ENCODE measurements at regions not wholly inside any gene's neighbourhood (a gene's known extent, or its start where the extent isn't known, plus 50 kb on each side); places are given as distances from the start of the nearest gene placed in this dataset.

GRCh38 chr6:6893701-6894100 is 214.1 kb upstream of the RREB1 start:
- Histone ChIP-seq H3K4me3 (ENCODE audit: low read depth, low read length) (no peak overlapping the region), H3K4me1 (ENCODE audit: control insufficient read depth, insufficient read depth, low read length) (no peaks in the 10 kb centered on the region), H3K9me3 (ENCODE audit: control insufficient read depth, insufficient read depth, low read depth, low read length) (no peaks in the 10 kb centered on the region), H3K27ac (ENCODE audit: extremely low read depth, low read depth, low read length) (no peak overlapping the region), H3K36me3 (ENCODE audit: control insufficient read depth in 2 of 2, insufficient read depth in 1 of 2, low read length in 2 of 2) (no peaks in the 10 kb centered on the region)
- no peak for TF ChIP-seq ZNF707 (tag by site-specific recombination; IDR thresholded peaks at IDR 0.05)
- no peak for TF ChIP-seq ZBTB48 (tag by site-specific recombination; IDR thresholded peaks at IDR 0.05)
- no peak for TF ChIP-seq ZNF530 (tag by site-specific recombination; IDR thresholded peaks at IDR 0.05; ENCODE audit: low read depth)
- no peak for TF ChIP-seq ZNF354C (tag by site-specific recombination; IDR thresholded peaks at IDR 0.05; ENCODE audit: borderline replicate concordance, low read depth)
- TF ChIP-seq RBAK (tag by site-specific recombination; IDR thresholded peaks at IDR 0.05) = no peak
- TF ChIP-seq ZNF660 (tag by site-specific recombination; IDR thresholded peaks at IDR 0.05) = no peak
- TF ChIP-seq ZNF677 (tag by site-specific recombination; IDR thresholded peaks at IDR 0.05) = no peak
- no peak for TF ChIP-seq KLF16 (tag by site-specific recombination; IDR thresholded peaks at IDR 0.05)
- TF ChIP-seq MYNN (tag by site-specific recombination; IDR thresholded peaks at IDR 0.05; ENCODE audit: borderline replicate concordance) = no peak
- TF ChIP-seq YY2 (tag by site-specific recombination; IDR thresholded peaks at IDR 0.05) = no peak
- no peak for TF ChIP-seq ZNF341 (tag by site-specific recombination; IDR thresholded peaks at IDR 0.05; ENCODE audit: low read depth)
- no peak for TF ChIP-seq ZNF146 (tag by site-specific recombination; IDR thresholded peaks at IDR 0.05)
- TF ChIP-seq REPIN1 (tag by site-specific recombination; IDR thresholded peaks at IDR 0.05; ENCODE audit: low read depth) = no peak
- no peak for TF ChIP-seq PRDM2 (tag by site-specific recombination; IDR thresholded peaks at IDR 0.05; ENCODE audit: borderline replicate concordance)
- TF ChIP-seq ZNF426 (tag by site-specific recombination; IDR thresholded peaks at IDR 0.05) = no peak
- TF ChIP-seq ZNF548 (tag by site-specific recombination; IDR thresholded peaks at IDR 0.05) = no peak
- ChIA-PET CTCF (interaction anchor here (1.3 kb wide), 1 partner anchor 9 kb away, joined by 3 read pairs; no protein-coding TSS in a partner anchor), POLR2A (interaction anchor here (0.5 kb wide), 1 partner anchor 112 kb away, joined by 3 read pairs; no protein-coding TSS in a partner anchor)

DNA sequence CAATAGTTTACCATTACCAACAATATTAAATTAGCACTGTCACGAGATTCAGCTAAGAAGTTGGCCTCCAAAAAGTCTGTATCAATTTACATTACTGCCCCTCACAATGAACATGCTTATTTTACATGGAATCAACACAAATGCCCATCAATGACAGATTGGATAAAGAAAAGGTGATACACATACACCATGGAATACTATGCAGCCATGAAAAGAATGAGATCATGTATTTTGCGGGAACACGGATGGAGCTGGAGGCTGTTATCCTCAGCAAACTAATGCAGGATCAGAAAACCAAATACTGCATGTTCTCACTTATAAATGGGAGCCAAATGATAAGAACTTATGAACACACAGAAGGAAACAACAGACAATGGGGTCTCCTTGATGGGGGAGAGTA is 211.8 kb upstream of the RREB1 start:
- CTCF ChIA-PET = no interaction called here
- TF ChIP-seq, protein P1, sequence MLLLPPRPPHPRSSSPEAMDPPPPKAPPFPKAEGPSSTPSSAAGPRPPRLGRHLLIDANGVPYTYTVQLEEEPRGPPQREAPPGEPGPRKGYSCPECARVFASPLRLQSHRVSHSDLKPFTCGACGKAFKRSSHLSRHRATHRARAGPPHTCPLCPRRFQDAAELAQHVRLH (tag by site-specific recombination; IDR thresholded peaks at IDR 0.05) = 0 out of 2 replicates have a peak, but pooled peaks have one; percentile 9
- TF ChIP-seq ZNF146 (tag by site-specific recombination; IDR thresholded peaks at IDR 0.05) = peak; percentile 74
- no peak for TF ChIP-seq ZNF624 (tag by site-specific recombination; IDR thresholded peaks at IDR 0.05)
- no peak for TF ChIP-seq ZNF10 (tag by site-specific recombination; IDR thresholded peaks at IDR 0.05)
- no peak for TF ChIP-seq ZNF510 (tag by site-specific recombination; IDR thresholded peaks at IDR 0.05; ENCODE audit: insufficient replicate concordance)
- no peak for TF ChIP-seq ZNF416 (tag by site-specific recombination; IDR thresholded peaks at IDR 0.05)
- no peak for TF ChIP-seq ZBTB7A (tag by site-specific recombination; IDR thresholded peaks at IDR 0.05; ENCODE audit: low read depth)
- no peak for TF ChIP-seq ZNF274 (IDR thresholded peaks at IDR 0.05; ENCODE audit: low read length)
- no peak for TF ChIP-seq ZNF274 (tag by site-specific recombination; IDR thresholded peaks at IDR 0.05; ENCODE audit: borderline replicate concordance)
- no peak for TF ChIP-seq ZBTB1 (tag by site-specific recombination; IDR thresholded peaks at IDR 0.05)
- TF ChIP-seq EGR2 (tag by site-specific recombination; IDR thresholded peaks at IDR 0.05; ENCODE audit: low read depth) = no peak
- TF ChIP-seq, protein P2, sequence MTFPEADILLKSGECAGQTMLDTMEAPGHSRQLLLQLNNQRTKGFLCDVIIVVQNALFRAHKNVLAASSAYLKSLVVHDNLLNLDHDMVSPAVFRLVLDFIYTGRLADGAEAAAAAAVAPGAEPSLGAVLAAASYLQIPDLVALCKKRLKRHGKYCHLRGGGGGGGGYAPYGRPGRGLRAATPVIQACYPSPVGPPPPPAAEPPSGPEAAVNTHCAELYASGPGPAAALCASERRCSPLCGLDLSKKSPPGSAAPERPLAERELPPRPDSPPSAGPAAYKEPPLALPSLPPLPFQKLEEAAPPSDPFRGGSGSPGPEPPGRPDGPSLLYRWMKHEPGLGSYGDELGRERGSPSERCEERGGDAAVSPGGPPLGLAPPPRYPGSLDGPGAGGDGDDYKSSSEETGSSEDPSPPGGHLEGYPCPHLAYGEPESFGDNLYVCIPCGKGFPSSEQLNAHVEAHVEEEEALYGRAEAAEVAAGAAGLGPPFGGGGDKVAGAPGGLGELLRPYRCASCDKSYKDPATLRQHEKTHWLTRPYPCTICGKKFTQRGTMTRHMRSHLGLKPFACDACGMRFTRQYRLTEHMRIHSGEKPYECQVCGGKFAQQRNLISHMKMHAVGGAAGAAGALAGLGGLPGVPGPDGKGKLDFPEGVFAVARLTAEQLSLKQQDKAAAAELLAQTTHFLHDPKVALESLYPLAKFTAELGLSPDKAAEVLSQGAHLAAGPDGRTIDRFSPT (tag by site-specific recombination; IDR thresholded peaks at IDR 0.05) = no peak
- TF ChIP-seq ZBTB20 (tag by site-specific recombination; IDR thresholded peaks at IDR 0.05) = no peak
- no peak for TF ChIP-seq GLIS1 (tag by site-specific recombination; IDR thresholded peaks at IDR 0.05)
- POLR2A ChIA-PET = no interaction called here
- H3K9me3 ChIP-seq (ENCODE audit: control insufficient read depth, insufficient read depth, low read depth, low read length) = no peaks in the 10 kb centered on the region
- no peak overlapping the region for H3K4me3 ChIP-seq (ENCODE audit: low read depth, low read length)
- no peaks in the 10 kb centered on the region for H3K36me3 ChIP-seq (ENCODE audit: control insufficient read depth in 2 of 2, insufficient read depth in 1 of 2, low read length in 2 of 2)
- H3K4me1 ChIP-seq (ENCODE audit: control insufficient read depth, insufficient read depth, low read length) = no peaks in the 10 kb centered on the region
- no peak overlapping the region for H3K27ac ChIP-seq (ENCODE audit: extremely low read depth, low read depth, low read length)

Measured in HEK293 (cell line).